Keratinocyte (primary cell): ENCODE measurements at regions not wholly inside any gene's neighbourhood (a gene's known extent, or its start where the extent isn't known, plus 50 kb on each side); places are given as distances from the start of the nearest gene placed in this dataset.

Source experiments
- EZH2 ChIP-seq: IDR thresholded peaks from one replicate; pipeline ENCODE4 v1.6.1; 2012; ENCODE audit warnings: inconsistent platforms, mild to moderate bottlenecking, low read length, moderate library complexity
- TF ChIP-seq, protein P1 (sequence below), 3 experiments: IDR thresholded peaks in 1 of 3; conservative IDR thresholded peaks in 1 of 3; optimal IDR thresholded peaks in 1 of 3; 2 replicates in 2 of 3; 3 replicates in 1 of 3; pipeline versions ENCODE3 to v1.5.1; 2011; ENCODE audit warnings: low read length in 3 of 3, mild to moderate bottlenecking in 3 of 3, moderate library complexity in 2 of 3, control low read depth in 1 of 3, inconsistent platforms in 1 of 3; ENCODE audit not compliant: insufficient read depth in 2 of 3; ENCODE audit errors: extremely low read depth in 1 of 3

DNA sequence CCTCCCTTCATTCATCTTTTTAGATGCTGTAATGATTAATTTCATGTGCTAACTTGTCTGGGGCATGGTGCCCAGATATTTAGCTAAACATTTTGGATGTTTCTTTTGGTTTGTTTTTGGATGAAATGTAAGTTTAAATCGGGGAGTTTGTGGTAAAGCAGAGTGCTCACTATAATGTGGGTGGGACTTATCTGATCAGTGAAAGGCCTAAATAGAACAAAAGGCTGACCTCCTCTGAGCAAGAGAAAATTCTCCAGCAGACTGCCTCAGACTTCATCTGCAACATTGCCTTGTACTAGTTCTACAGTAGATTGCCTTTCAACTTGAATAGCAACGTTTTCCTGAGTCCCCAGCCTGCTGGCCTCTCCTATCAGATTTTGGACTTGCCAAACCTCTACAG lies 183.6 kb downstream of the S1PR1 start:
- TF ChIP-seq, protein P1, sequence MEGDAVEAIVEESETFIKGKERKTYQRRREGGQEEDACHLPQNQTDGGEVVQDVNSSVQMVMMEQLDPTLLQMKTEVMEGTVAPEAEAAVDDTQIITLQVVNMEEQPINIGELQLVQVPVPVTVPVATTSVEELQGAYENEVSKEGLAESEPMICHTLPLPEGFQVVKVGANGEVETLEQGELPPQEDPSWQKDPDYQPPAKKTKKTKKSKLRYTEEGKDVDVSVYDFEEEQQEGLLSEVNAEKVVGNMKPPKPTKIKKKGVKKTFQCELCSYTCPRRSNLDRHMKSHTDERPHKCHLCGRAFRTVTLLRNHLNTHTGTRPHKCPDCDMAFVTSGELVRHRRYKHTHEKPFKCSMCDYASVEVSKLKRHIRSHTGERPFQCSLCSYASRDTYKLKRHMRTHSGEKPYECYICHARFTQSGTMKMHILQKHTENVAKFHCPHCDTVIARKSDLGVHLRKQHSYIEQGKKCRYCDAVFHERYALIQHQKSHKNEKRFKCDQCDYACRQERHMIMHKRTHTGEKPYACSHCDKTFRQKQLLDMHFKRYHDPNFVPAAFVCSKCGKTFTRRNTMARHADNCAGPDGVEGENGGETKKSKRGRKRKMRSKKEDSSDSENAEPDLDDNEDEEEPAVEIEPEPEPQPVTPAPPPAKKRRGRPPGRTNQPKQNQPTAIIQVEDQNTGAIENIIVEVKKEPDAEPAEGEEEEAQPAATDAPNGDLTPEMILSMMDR (optimal IDR thresholded peaks at IDR 0.05 in 1 of 3, IDR thresholded peaks at IDR 0.05 in 1 of 3, conservative IDR thresholded peaks at IDR 0.05 in 1 of 3; ENCODE audit: extremely low read depth in 1 of 3, insufficient read depth in 2 of 3, low read length in 3 of 3): no peak
- TF ChIP-seq EZH2: no peak
